ENCODE measurements at regions not wholly inside any gene's neighbourhood (a gene's known extent, or its start where the extent isn't known, plus 50 kb on each side); places are given as distances from the start of the nearest gene placed in this dataset.

GRCh38 chr6:127000631-127001030 is 117.8 kb upstream of the RSPO3 start:
- H2AFZ ChIP-seq (ENCODE audit: low read length): no peak overlapping the region
- H3K4me3 ChIP-seq (ENCODE audit: low read length, poor library complexity, severe bottlenecking): no peak overlapping the region
- H3K9me2 ChIP-seq (replicated peaks; ENCODE audit: low read depth, low read length): no peaks in the 10 kb centered on the region
- no peaks in the 10 kb centered on the region for H3F3A ChIP-seq (ENCODE audit: low read depth)
- no peaks in the 10 kb centered on the region for H4K20me1 ChIP-seq (ENCODE audit: insufficient read depth, low read length, poor library complexity, severe bottlenecking)
- H3K36me3 ChIP-seq (ENCODE audit: insufficient read depth, low read length): no peaks in the 10 kb centered on the region
- H3K4me1 ChIP-seq (ENCODE audit: insufficient read depth, low read length, poor library complexity, severe bottlenecking): no peaks in the 10 kb centered on the region
- no peak overlapping the region for H3K9ac ChIP-seq (ENCODE audit: low read depth, low read length, poor library complexity, severe bottlenecking)
- H3K4me2 ChIP-seq (ENCODE audit: low read depth, low read length, poor library complexity, severe bottlenecking): no peak overlapping the region
- H3K9me3 ChIP-seq (ENCODE audit: insufficient read depth, low read depth, low read length): no peaks in the 10 kb centered on the region
- H3K27me3 ChIP-seq (ENCODE audit: insufficient read depth, low read length, poor library complexity, severe bottlenecking): no peaks in the 10 kb centered on the region
- H3K79me2 ChIP-seq (ENCODE audit: insufficient read depth, low read length): no peaks in the 10 kb centered on the region
- no peak for TF ChIP-seq CTCF (conservative IDR thresholded peaks at IDR 0.05; ENCODE audit: low read length)
- TF ChIP-seq EZH2phosphoT487 (IDR thresholded peaks at IDR 0.05; ENCODE audit: borderline replicate concordance): no peak

GRCh38 chr6:127013865-127014264 is 104.6 kb upstream of the RSPO3 start:
- Histone ChIP-seq H3K27me3 (ENCODE audit: insufficient read depth, low read length, poor library complexity, severe bottlenecking) (no peaks in the 10 kb centered on the region), H3K4me2 (ENCODE audit: low read depth, low read length, poor library complexity, severe bottlenecking) (no peak overlapping the region), H3K9me2 (replicated peaks; ENCODE audit: low read depth, low read length) (no peaks in the 10 kb centered on the region), H3K9ac (ENCODE audit: low read depth, low read length, poor library complexity, severe bottlenecking) (no peak overlapping the region), H3K9me3 (ENCODE audit: insufficient read depth, low read depth, low read length) (no peaks in the 10 kb centered on the region), H3K36me3 (ENCODE audit: insufficient read depth, low read length) (no peaks in the 10 kb centered on the region), H2AFZ (ENCODE audit: low read length) (no peak overlapping the region), H3K4me3 (ENCODE audit: low read length, poor library complexity, severe bottlenecking) (no peak overlapping the region), H3F3A (ENCODE audit: low read depth) (no peaks in the 10 kb centered on the region), H4K20me1 (ENCODE audit: insufficient read depth, low read length, poor library complexity, severe bottlenecking) (no peaks in the 10 kb centered on the region), H3K4me1 (ENCODE audit: insufficient read depth, low read length, poor library complexity, severe bottlenecking) (no peaks in the 10 kb centered on the region), H3K79me2 (ENCODE audit: insufficient read depth, low read length) (no peaks in the 10 kb centered on the region)
- TF ChIP-seq CTCF (conservative IDR thresholded peaks at IDR 0.05; ENCODE audit: low read length) (no peak), EZH2phosphoT487 (IDR thresholded peaks at IDR 0.05; ENCODE audit: borderline replicate concordance) (no peak)

GRCh38 chr6:127015858-127016257 is 102.6 kb upstream of the RSPO3 start:
- Histone ChIP-seq H3K4me1 (ENCODE audit: insufficient read depth, low read length, poor library complexity, severe bottlenecking) (no peaks in the 10 kb centered on the region), H3K27me3 (ENCODE audit: insufficient read depth, low read length, poor library complexity, severe bottlenecking) (no peaks in the 10 kb centered on the region), H3K79me2 (ENCODE audit: insufficient read depth, low read length) (no peaks in the 10 kb centered on the region), H3K9ac (ENCODE audit: low read depth, low read length, poor library complexity, severe bottlenecking) (no peak overlapping the region), H4K20me1 (ENCODE audit: insufficient read depth, low read length, poor library complexity, severe bottlenecking) (no peaks in the 10 kb centered on the region), H3K9me2 (replicated peaks; ENCODE audit: low read depth, low read length) (no peaks in the 10 kb centered on the region), H2AFZ (ENCODE audit: low read length) (0 out of 2 replicates have a peak overlapping the region, but pooled peaks have one; percentile 20), H3F3A (ENCODE audit: low read depth) (no peaks in the 10 kb centered on the region), H3K4me3 (ENCODE audit: low read length, poor library complexity, severe bottlenecking) (no peak overlapping the region), H3K36me3 (ENCODE audit: insufficient read depth, low read length) (no peaks in the 10 kb centered on the region), H3K9me3 (ENCODE audit: insufficient read depth, low read depth, low read length) (no peaks in the 10 kb centered on the region), H3K4me2 (ENCODE audit: low read depth, low read length, poor library complexity, severe bottlenecking) (no peak overlapping the region)
- TF ChIP-seq CTCF (conservative IDR thresholded peaks at IDR 0.05; ENCODE audit: low read length) (no peak), EZH2phosphoT487 (IDR thresholded peaks at IDR 0.05; ENCODE audit: borderline replicate concordance) (no peak)
